RWPE2 (cell line): ENCODE measurements at regions not wholly inside any gene's neighbourhood (a gene's known extent, or its start where the extent isn't known, plus 50 kb on each side); places are given as distances from the start of the nearest gene placed in this dataset.

Source experiments
- ATAC-seq: fragments of 200-7000 bp; cut with Tn5 transposase; 3 replicates; pipeline ENCODE4 v1.9.1; 2021; ENCODE audit warnings: low read depth
- DNase-seq: peaks from one replicate; pipeline ENCODE4 v3.0.0-alpha.2; 2020; ENCODE audit warnings: low spot score
- H3K27ac ChIP-seq: fragments of 450-650 bp; 2 replicates; pipeline ENCODE4 v1.5.1; 2017; ENCODE audit warnings: mild to moderate bottlenecking; ENCODE audit not compliant: poor library complexity, severe bottlenecking
- H3K27me3 ChIP-seq: fragments of 250-450 bp; sonication (Bioruptor Pico); 2 replicates; pipeline ENCODE4 v1.5.1; 2021; ENCODE audit warnings: mild to moderate bottlenecking, moderate library complexity; ENCODE audit not compliant: insufficient read depth, poor library complexity, severe bottlenecking
- H3K36me3 ChIP-seq: fragments of 250-450 bp; sonication (Bioruptor Pico); 2 replicates; pipeline ENCODE4 v1.5.1; 2020; ENCODE audit warnings: low read depth, mild to moderate bottlenecking, moderate library complexity
- H3K4me1 ChIP-seq: fragments of 250-450 bp; sonication (Bioruptor Pico); 2 replicates; pipeline ENCODE4 v1.5.1; 2021; ENCODE audit warnings: mild to moderate bottlenecking, moderate library complexity; ENCODE audit not compliant: insufficient read depth, poor library complexity, severe bottlenecking
- H3K4me3 ChIP-seq: fragments of 250-450 bp; sonication (Bioruptor Pico); 2 replicates; pipeline ENCODE4 v1.5.1; 2021; ENCODE audit warnings: mild to moderate bottlenecking, moderate library complexity; ENCODE audit not compliant: severe bottlenecking
- H3K9me3 ChIP-seq: fragments of 250-450 bp; sonication (Bioruptor Pico); 2 replicates; pipeline ENCODE4 v1.5.1; 2021; ENCODE audit warnings: mild to moderate bottlenecking, moderate library complexity; ENCODE audit not compliant: severe bottlenecking
- CTCF ChIP-seq: fragments of 450-650 bp; IDR thresholded peaks from one replicate; pipeline ENCODE4 v1.5.1; 2017; ENCODE audit warnings: mild to moderate bottlenecking, moderate library complexity; ENCODE audit not compliant: poor library complexity, severe bottlenecking

- Histone ChIP-seq H3K27ac (no peak overlapping the region), H3K9me3 (no peaks in the 10 kb centered on the region), H3K36me3 (no peaks in the 10 kb centered on the region), H3K4me1 (no peaks in the 10 kb centered on the region), H3K4me3 (no peak overlapping the region), H3K27me3 (no peaks in the 10 kb centered on the region)
- DNase-seq: no peak
- no peak for TF ChIP-seq CTCF
- ATAC-seq: no peak
Observed at GRCh38 chr1:239806897-239807296, 284.8 kb upstream of the FMN2 start.

GRCh38 chr1:239807361-239807760 is 284.3 kb upstream of the FMN2 start:
- no peaks in the 10 kb centered on the region for H3K4me1 ChIP-seq
- no peak for ATAC-seq
- H3K36me3 ChIP-seq: no peaks in the 10 kb centered on the region
- no peaks in the 10 kb centered on the region for H3K9me3 ChIP-seq
- TF ChIP-seq CTCF: no peak
- H3K27ac ChIP-seq: no peak overlapping the region
- DNase-seq: no peak
- no peaks in the 10 kb centered on the region for H3K27me3 ChIP-seq
- no peak overlapping the region for H3K4me3 ChIP-seq

- Histone ChIP-seq H3K27me3 (no peaks in the 10 kb centered on the region), H3K4me1 (no peaks in the 10 kb centered on the region), H3K36me3 (no peaks in the 10 kb centered on the region), H3K9me3 (no peaks in the 10 kb centered on the region), H3K27ac (no peak overlapping the region), H3K4me3 (no peak overlapping the region)
- TF ChIP-seq CTCF: no peak
- ATAC-seq (no peak), DNase-seq (no peak)
Observed at GRCh38 chr1:239810061-239810481, 281.6 kb upstream of the FMN2 start.

GRCh38 chr1:239811211-239811885 is 280.3 kb upstream of the FMN2 start:
- Histone ChIP-seq H3K27me3 (no peaks in the 10 kb centered on the region), H3K36me3 (no peaks in the 10 kb centered on the region), H3K4me1 (peaks cover 2% of the 10 kb centered on the region), H3K27ac (no peak overlapping the region), H3K4me3 (no peak overlapping the region), H3K9me3 (no peaks in the 10 kb centered on the region)
- no peak for ATAC-seq
- no peak for TF ChIP-seq CTCF
- no peak for DNase-seq

- H3K4me3 ChIP-seq: no peak overlapping the region
- H3K9me3 ChIP-seq: no peaks in the 10 kb centered on the region
- no peak for DNase-seq
- no peaks in the 10 kb centered on the region for H3K27me3 ChIP-seq
- H3K27ac ChIP-seq: no peak overlapping the region
- H3K36me3 ChIP-seq: no peaks in the 10 kb centered on the region
- ATAC-seq: no peak
- H3K4me1 ChIP-seq: peaks cover 9% of the 10 kb centered on the region
- TF ChIP-seq CTCF: no peak
Observed at GRCh38 chr1:239812580-239812979, 279.1 kb upstream of the FMN2 start.
